SHP77 treated with DMSO at 0.1 percent for 48 hours (cell line): ENCODE measurements at regions not wholly inside any gene's neighbourhood (a gene's known extent, or its start where the extent isn't known, plus 50 kb on each side); places are given as distances from the start of the nearest gene placed in this dataset.
"Not testable (repeated sequence)": the region's sequence is repeated elsewhere in the genome, so short reads cannot be mapped to it uniquely, and the experiment has no call there.

ENCODE experiments used
- DNase-seq: peaks from one replicate; lab custom pipeline; 2025; lab: John Stamatoyannopoulos, UW

DNA sequence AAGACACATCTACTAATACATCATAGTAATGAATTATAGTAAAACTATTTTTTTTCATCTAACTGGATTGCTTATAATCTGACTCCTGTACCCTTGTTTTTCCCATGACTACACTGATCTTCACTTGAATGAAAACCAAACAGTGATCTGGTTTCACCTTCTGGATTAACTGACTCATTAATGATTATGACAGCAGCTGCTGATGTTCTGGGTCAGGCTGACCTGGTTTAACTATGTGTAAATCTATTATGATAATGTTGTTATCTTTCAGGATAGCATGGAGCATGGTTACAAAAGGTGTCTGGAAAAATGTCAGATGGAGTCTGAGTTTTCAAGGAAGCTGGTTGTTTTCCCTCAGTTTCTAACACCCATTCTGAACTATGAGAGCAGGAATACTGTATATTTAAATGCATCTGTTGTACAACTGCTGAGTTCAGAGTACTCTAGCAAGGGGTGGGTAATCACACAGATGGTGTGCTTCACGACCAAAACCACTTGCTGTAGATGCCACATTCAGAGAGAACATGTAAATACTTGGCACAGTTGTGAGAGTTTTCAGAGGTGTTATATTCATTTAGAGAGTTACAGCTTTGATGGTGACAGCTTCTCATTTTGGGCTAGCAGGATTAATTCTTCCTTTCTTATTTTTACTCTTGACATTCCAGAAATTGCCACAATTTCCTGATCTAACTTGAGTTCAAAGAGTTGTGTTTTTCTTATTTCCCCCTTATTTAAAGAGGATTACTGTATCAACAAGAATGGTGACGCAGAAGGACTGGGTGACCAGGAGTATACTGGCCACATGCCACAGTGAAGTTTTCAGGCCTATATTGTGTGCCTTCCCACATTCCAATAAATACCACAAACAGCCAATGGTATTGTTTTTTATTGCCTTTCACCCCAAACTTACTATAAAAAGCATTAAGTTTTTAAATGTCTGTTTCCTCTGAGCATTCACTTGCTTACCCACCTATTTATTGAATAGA is 249.7 kb upstream of the TET2 start:
- no peak for DNase-seq

DNA sequence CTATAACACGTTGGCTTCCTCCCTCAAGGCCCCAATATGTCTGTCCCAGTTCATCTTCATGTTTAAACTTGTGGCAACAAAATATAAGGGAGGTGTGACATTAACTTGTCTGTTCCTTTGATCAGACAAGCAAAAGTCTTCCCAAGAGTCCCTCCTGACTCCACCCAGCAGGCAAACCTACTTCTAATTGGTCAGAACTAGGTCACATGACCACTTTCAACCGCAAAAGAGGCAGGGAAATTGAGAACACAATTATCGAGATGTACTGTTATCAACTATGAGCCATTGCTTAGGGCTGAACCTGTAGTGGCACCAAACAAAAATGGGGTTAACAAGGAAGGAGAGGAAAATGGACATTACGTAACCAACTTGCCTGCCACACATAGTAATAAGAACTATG is 246.8 kb upstream of the TET2 start:
- DNase-seq: no peak

DNA sequence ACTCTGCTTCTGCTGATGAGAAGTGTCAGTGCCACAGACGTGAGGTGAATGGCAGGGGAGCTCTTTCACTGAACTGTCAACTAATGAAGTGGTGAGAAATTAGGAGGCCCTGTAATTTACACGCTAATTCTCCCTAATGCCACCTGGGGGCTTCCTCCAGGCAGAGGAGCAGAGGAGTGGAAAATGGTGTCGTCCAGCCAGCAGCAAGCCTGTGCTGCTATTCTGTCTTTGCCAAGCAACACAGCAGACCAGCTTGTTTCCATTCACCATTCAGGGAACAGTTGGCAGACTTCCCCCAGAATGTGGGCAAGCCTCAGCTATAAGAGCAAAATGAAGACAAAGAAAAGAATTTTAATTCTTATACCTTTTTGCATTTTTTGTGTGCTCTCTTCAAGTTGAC is 245.2 kb upstream of the TET2 start:
- no peak for DNase-seq

DNA sequence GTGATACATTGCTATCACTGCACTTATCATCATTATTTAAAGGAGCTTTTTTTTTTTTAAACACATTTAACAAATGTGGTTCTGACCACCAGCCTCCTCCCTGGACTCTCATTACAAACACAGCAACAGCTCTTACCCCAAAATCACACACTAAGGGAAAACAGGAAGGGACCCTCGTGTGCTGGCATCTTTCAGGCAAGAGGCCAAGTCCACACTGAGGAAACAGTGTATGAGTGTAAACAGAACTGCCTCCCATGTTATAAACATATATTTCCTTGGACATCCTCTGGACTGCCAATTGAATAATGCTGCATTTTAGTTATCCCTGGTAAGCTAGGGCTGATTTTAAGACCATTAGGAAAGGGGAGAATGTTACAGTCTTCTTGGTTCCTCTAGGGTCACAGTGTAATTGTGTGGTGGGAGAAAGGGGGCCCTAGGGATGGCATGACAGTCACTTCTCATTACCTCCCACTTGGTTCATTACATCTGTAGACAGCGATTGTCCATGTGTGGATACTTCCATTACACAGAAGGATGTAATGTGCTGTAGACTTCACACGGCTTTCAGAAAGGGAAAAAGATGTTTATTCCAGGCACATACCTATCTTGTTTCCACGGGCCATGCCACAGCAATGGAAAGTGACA is 244.6 kb upstream of the TET2 start:
- DNase-seq: no peak

DNA sequence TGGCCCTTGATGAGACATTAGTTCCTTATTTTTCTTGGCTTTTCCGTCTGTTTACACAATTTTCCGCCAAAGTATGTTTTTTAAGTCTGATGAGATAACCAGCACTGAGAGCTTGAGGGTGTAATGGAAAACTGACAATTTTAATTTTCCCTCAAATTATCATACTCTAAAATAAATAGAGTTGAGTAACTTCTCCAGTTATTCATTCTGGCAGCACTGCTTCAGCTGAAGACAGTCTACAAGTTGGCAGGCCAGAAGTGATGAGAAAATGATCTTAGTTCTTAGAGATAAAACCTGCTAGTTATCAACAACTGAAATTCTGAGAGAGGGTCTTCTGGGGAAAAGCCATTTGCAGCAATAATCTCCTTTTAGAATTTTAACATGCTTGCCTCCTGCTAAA is 241.6 kb upstream of the TET2 start:
- no peak for DNase-seq

DNA sequence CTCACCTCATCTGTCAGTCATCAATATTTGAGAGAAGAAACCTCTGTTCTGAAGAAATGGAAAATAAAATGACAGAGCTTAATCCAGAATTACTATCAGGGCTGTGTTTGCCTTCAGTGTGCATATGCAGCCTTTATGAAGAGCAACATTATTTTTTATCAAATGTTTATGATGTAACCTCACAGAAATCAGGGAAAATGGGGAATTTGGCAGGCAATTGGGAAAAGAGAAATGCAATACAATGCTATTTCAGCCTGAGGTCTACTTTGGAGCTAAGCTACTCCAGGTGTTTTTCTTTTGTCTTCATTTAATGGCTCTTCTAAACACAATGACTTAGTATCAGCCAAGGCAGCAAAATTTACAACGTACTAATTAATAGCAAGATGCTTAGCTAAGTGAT is 241.1 kb upstream of the TET2 start:
- no peak for DNase-seq

DNA sequence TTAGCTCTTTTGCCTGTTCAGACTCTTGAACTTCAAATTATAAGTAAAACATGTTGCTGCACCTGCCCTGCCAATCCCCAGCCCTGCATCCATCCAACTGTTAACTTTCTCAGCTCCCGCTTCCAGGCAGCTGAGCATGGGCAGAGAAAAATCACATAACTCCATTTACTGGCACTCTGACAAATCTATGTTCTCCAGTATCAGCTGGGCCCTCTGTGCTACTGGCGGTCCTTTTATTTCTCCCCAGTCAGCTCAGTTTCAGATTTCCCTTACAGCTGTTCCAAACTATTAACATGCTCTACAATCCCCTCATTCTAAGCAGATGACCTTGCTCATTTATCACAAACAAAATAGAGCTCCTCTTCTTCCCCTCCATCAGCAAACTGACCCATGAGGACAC is 240.4 kb upstream of the TET2 start:
- DNase-seq: no peak

DNA sequence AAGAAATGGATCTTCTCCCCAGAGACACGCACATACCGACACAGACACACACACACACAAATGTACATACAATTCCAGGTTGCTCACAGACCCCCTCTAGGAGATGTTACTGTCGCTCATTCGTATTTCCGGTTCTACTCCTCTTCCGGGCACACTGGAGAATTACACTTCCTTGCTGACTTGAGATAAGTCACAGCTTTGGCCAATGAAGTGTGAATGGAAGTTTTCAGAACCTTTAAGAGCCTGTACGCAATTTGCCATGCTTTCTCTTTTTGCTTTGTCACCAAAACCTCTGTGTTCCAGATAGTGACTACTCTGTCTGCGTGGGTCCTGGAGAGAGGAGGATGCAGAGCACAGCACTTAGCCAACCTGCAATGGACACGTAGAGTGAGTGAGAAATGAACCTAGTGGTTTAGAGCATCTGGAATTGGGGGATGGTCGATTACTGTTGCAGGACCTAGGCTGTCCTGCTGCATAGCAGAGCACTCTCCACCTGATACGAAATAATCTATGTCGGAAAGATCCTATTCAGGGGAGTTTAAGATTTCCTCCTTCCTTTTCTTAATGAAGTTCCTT is 239.5 kb upstream of the TET2 start:
- no peak for DNase-seq

DNA sequence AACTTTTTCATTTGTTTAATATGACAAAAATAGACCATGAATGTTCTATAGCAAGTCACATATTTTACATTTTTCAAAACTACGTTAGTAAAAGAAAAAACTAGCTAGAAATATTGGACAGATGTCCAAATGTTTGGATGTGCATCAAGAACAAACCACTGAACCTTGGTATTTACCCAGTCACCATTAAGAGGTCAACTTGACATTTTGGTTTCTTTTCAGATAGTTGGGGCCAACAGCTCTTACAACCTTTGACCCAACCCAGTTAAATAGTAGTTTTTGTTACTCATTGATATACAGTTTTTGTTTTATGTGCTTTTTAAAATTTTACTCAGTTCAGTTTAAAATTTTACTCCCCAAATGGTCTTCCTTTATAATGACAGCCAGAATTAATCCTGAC is 238.7 kb upstream of the TET2 start:
- no peak for DNase-seq

DNA sequence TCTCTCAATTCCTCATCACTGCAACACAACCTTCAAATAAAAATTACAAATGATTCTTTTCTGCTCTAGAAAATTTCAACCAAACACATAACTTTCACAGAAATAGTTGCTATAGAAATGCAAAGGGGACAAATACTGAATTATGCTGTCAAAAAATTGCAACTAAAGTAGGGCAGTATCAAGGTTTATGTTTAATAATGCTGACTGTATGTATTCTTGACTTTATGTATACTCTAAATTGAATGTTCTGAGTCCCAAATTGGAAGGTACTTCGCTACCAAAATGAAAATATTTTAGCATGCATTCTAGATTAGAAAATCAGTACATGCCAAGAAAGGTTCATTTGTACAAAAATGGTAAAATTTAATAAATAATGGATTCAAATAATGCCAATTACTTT is 237.3 kb upstream of the TET2 start:
- DNase-seq: no peak

DNA sequence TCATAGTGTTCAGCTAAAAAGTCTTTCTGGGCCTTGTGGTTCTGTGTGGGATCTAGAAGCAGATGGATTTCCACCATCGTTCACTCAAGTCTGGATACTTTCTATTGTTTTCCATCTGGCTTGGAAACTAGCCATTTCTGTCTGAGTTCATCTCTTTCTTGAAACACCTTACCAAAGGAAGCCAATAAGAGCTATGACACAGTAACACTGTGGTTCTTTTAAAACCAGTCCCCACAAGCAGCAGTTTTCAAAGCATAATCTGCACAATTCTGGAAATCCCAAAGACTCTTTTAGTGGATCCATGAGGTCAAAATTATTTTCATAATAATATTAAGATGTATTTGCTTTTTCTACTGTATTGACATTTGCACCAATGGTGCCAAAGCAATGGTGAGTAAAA is 234.2 kb upstream of the TET2 start:
- DNase-seq: no peak

DNA sequence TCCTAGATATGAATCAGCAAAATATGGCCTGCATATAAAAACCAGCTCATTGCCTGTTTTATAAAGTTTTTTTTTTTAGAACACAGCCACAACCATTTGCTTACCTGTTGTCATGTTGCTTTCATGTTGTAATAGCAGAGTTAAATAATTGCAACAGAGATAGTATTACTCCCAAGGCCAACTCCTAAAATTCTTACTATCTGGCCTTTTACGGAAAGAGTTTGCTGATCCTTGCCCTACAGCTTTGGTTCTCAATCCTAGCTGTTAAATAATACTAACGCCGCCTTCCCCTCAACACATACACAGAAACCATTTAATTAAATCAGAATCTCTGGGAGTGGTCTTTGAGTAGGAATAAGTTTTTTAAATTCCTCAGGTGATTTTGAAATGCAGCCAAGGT is 231.3 kb upstream of the TET2 start:
- no peak for DNase-seq

DNA sequence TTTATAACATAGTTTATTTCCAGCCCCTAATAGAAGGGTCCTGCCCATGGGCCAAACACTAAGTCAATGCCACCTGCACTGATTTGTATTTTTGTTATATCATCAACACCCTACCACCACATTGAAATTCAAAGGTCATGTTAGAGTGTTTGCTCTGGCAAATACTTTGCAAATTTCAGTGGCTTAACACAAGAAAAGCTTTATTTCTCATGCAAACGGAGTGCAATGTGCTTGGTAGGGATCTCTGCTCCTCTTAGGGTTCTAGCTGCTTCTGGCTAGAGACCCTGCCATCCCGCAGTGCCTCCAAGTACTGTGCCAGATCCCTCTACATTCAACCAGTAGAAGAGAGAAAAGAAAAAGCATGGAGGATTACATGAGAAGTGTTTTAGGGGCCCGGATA is 230.8 kb upstream of the TET2 start:
- DNase-seq: no peak

DNA sequence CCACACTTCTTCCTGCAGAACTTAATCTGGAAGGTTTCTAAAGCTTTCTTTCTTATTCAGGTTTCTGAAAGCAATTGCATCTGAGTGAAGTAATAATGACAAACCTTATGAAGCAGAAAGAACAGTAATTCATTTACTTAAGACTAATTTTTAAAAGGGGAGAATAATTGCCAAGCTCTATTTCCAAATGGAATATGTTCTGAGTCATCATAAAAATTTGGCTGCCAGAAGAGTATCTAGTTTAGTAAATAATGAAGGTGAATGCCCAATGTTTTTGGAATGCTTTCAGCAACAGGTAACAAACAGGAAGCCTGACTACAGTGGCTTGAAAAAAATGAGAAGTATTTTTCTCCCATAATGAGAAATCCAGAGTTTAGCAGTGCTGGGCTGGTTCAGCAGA is 227.3 kb upstream of the TET2 start:
- no peak for DNase-seq

DNA sequence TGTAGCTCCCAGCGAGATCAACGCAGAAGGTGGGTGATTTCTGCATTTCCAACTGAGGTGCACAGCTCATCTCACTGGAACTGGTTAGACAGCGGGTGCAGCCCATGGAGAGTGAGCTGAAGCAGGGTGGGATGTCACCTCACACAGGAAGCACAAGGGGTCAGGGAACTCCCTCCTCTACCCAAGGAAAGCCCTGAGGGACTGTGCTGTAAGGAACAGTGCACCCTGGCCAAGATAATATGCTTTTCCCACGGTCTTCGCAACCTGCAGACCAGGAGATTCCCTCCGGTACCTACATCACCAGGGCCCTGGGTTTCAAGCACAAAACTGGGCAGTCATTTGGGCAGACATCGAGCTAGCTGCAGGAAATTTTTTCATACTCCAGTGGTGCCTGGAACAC is 216.4 kb upstream of the TET2 start:
- no peak for DNase-seq

DNA sequence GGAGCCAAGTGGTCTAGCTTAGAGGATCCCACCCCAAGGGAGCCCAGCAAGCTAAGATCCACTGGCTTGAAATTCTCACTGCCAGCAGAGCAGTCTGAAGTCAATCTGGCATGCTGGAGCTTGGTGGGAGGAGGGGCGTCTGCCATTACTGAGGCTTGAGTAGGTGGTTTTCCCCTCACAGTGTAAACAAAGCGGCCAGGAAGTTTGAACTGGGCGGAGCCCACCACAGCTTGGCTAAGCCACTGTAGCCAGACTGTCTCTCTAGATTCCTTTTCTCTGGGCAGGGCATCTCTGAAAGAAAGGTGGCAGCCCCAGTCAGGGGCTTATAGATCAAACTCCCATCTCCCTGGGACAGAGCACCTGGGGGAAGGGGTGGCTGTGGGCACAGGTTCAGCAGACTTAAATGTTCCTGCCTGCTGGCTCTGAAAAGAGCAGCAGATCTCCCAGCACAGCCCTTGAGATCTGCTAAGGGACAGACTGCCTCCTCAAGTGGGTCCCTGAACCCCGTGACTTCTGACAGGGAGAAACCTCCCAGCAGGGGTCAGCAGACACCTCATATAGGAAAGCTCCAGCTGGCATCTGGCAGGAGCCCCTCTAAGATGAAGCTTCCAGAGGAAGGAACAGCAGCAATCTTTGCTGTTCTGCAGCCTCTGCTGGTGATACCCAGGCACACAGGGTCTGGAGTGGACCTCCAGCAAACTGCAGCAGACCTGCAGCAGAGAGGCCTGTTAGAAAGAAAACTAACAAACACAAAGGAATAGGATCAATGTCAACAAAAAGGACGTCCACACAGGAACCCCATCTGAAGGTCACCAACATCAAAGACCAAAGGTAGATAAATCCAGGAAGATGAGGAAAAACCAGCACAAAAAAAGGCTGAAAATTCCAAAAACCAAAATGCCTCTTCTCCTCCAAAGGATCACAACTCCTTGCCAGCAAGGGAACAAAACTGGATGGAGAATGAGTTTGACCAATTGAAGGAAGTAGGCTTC is 215.6 kb upstream of the TET2 start:
- not testable (repeated sequence) for DNase-seq

DNA sequence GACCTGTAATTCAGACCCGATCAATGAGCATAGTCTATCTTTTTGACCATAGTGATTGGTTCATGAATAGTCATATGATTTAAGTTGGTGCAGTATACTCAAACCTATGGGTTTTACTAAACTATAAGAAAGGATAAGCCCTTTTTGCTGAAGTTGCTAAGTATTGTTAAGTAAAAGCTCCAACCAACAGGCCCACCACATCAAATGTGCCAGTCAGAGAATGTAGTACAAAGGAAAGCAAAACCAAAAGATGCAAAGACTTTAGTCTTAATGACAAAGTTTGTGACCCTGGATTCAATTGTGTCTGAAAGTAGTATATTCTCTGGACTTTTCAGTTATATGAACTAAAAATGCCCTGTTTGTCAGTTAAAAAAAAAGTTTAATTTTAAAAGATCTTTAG is 208.1 kb upstream of the TET2 start:
- DNase-seq: no peak

DNA sequence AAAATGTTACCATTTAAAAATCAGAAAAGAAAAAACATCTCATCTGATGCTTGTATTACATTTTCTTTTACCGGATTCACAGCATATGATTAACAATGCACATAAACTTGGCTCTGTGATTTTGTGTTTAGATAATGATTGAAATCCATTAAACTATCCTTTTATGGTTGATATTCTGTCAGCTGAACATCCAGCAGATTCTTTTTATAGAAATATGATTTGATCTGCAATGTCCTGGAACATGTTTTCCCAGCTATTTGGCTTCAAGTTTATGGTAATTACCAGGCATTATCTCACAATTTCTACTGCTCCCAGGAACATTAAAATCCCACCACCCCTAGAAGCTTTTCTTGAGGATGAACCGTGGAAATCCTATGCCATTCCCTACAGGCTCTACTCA is 205.7 kb upstream of the TET2 start:
- no peak for DNase-seq

DNA sequence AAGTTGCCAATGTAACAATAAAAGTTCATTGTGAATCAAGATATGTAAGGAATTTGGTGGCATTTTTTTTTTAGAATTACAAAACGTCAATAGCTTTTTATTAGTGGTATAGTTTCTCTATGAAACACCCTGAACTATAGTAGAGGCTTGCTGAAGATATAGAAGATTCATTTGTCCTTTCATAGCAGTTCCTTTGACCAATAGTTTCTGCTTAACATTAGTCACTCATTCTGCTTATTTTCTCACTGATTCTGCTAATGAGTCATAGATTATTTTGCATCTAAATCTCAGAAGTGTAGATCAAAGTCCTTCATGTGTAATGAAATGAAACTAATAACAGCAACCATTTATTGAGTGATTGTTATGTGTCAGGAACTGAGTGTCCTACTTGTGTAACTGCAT is 205.0 kb upstream of the TET2 start:
- no peak for DNase-seq

DNA sequence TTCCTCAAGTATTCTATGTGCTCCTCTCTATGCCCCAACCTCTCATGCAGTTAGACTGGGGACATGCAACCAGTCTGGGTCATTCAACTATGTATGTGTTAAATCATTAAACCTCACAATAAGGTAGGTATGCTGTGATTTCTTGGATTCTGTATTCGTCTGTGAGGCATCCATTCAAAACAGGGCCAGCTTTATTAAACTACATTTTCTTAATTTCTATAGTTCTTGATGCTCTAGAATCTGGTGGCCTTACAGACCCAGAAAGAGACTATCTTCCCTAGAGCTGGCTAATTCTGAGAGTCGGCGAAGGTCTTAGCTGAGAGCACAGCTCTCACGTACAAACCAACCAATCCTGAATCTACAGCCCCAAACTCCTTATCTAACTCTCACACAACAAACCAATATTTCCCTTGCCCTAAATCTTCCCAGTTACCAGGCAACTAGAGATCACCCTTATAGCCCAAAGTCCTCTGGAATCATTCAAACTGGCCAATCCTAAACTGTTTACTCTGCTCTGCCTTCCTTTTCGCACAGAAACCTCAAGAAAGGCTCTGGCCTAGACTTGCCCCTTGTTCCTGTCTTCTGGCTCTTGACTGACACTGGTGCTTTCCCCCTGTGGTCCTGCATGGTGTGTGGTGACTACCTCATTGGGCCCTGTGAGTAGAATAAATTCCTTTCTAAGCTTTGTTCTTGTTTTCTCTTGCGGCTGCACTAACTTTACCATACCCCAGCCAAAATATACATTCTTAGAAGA is 203.5 kb upstream of the TET2 start:
- DNase-seq: no peak

DNA sequence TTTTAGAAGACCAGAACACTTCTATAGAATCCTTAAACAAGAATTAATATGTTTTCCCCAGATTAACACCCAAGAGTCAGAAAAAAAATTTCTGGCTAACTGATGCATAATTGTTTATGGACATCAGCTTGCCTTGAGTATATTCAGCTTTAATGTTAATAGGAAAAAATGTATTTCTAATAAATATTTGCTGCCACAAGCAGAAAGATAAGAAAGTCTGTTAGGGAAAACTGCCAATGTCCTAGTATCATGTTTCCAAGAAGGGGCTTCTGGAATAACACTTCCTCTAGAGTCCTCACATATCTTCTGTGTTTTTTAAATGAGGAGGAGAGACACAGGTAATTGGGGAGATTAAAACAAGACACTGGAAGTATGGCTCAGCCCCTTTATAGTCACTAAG is 202.1 kb upstream of the TET2 start:
- no peak for DNase-seq
